GM06990 (cell line): ENCODE measurements at regions not wholly inside any gene's neighbourhood (a gene's known extent, or its start where the extent isn't known, plus 50 kb on each side); places are given as distances from the start of the nearest gene placed in this dataset.

Source experiments
- DNase-seq: peaks from one replicate; pipeline ENCODE4 v3.0.0-alpha.2; 2011; ENCODE audit not compliant: insufficient read length; ENCODE audit errors: extremely low read depth
- H3K27me3 ChIP-seq: replicated peaks from 2 replicates; pipeline ENCODE4 v1.6.0; 2011; ENCODE audit warnings: low read length; ENCODE audit not compliant: control insufficient read depth, insufficient read depth
- H3K36me3 ChIP-seq: 2 replicates; pipeline ENCODE4 v1.5.1; 2011; ENCODE audit warnings: low read length; ENCODE audit not compliant: control insufficient read depth, insufficient read depth
- H3K4me3 ChIP-seq: replicated peaks from 2 replicates; pipeline ENCODE4 v1.5.1; 2011; ENCODE audit warnings: low read depth, mild to moderate bottlenecking, control low read depth, low read length
- TF ChIP-seq, protein P1 (sequence below): IDR thresholded peaks from 2 replicates; pipeline ENCODE4 v1.5.1; 2011; ENCODE audit warnings: low read length, control low read depth, mild to moderate bottlenecking, inconsistent platforms; ENCODE audit not compliant: insufficient read depth, poor library complexity, severe bottlenecking

- TF ChIP-seq, protein P1, sequence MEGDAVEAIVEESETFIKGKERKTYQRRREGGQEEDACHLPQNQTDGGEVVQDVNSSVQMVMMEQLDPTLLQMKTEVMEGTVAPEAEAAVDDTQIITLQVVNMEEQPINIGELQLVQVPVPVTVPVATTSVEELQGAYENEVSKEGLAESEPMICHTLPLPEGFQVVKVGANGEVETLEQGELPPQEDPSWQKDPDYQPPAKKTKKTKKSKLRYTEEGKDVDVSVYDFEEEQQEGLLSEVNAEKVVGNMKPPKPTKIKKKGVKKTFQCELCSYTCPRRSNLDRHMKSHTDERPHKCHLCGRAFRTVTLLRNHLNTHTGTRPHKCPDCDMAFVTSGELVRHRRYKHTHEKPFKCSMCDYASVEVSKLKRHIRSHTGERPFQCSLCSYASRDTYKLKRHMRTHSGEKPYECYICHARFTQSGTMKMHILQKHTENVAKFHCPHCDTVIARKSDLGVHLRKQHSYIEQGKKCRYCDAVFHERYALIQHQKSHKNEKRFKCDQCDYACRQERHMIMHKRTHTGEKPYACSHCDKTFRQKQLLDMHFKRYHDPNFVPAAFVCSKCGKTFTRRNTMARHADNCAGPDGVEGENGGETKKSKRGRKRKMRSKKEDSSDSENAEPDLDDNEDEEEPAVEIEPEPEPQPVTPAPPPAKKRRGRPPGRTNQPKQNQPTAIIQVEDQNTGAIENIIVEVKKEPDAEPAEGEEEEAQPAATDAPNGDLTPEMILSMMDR = no peak
- no peaks in the 10 kb centered on the region for H3K27me3 ChIP-seq
- no peak overlapping the region for H3K4me3 ChIP-seq
- no peaks in the 10 kb centered on the region for H3K36me3 ChIP-seq
- no peak for DNase-seq
These were observed 508.0 kb upstream of the MMS22L start for GRCh38 chr6:97790926-97791590.

GRCh38 chr6:97805596-97805995, 522.6 kb upstream of the MMS22L start:
- DNase-seq = no peak
- no peaks in the 10 kb centered on the region for H3K36me3 ChIP-seq
- TF ChIP-seq, protein P1 = no peak
- no peaks in the 10 kb centered on the region for H3K27me3 ChIP-seq
- no peak overlapping the region for H3K4me3 ChIP-seq

DNA sequence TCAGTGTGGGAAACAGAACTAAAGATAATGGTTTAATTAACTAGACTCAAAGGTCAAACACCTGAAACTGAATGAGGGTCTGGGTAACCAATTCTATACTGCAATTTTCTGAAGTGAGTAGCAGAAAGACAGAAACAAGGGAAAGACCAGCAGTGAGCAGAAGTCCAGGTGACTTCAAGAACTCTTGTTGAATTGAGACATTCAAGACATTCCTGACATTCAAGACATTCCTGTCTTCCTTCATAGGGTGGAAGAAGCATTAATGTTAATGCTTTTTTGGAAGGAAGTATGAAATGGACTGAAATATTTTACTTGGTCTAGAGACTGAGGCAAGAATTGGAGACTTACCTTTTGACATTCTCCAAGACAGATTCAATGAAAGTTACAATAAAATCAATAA, 529.9 kb upstream of the MMS22L start:
- Histone ChIP-seq H3K27me3 (no peaks in the 10 kb centered on the region), H3K36me3 (no peaks in the 10 kb centered on the region), H3K4me3 (no peak overlapping the region)
- TF ChIP-seq, protein P1 = no peak
- DNase-seq = no peak

DNA sequence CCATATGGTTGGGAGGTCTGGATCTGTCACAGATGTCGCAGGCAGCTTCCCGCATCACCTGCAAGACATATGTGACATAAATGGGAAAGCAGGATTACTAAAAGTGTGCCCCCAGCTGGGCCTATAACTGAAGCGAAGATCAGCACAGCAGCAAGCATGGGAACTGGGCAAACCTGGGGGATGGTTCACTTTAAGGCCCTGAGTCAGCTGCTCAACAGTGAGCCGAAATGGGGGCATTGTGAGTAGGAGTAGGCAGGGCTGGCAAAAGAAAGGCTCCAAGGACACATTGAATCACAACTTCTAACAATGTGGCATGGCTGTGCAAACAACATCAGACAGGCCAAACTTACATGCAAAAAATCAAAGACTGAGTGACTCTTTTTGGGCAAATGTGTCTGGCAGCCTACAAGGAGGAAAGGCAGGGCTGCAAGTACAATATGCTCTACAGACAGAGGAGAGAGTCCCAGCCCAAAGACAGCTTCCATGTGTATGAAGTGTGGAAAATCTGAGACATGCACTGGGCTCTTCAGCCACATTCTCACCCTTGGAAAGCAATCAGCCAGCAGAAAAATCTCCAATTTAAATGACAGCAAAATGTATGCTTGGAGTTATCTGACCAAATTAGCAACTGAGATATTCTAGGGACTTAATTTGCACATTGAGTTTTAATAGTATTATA, 531.0 kb upstream of the MMS22L start:
- Histone ChIP-seq H3K4me3 (no peak overlapping the region), H3K27me3 (no peaks in the 10 kb centered on the region), H3K36me3 (no peaks in the 10 kb centered on the region)
- no peak for DNase-seq
- TF ChIP-seq, protein P1 = no peak

DNA sequence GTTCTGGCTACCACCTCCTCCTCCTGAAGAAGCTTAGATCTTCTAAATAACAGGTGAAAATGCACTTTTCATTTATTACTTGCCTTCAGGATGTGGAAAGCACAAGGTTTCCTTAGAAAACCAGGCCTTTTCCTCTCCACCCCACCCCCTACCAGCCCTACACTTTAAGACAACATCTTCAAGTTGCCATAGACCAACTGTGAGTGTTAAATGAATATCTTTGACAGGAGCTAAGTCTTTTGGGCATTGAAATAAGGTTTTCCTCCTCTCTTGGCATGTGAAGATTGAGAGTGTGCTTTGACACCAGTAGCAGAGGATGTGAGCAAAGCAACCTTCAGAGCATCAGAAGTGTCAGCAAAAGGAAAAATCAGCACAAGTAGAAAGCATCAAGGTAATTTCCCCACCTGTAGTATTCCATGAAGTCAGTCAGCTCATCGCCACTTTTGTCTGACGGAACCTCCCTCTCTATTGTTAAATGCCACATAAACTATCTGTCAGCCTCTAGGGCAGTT, 532.3 kb upstream of the MMS22L start:
- no peak for DNase-seq
- Histone ChIP-seq H3K36me3 (no peaks in the 10 kb centered on the region), H3K27me3 (no peaks in the 10 kb centered on the region), H3K4me3 (no peak overlapping the region)
- TF ChIP-seq, protein P1 = no peak
